WTC11 (cell line): ENCODE measurements at regions not wholly inside any gene's neighbourhood (a gene's known extent, or its start where the extent isn't known, plus 50 kb on each side); places are given as distances from the start of the nearest gene placed in this dataset.

Experiments used
- CREB1 ChIP-seq: sonication (generic); formaldehyde crosslinking; IDR thresholded peaks from 2 replicates; pipeline ENCODE4 v1.8.0; 2023; ENCODE audit warnings: mild to moderate bottlenecking, missing genetic modification reagents
- TF ChIP-seq, protein P1 (sequence below): fragments of 200-600 bp; IDR thresholded peaks from 2 replicates; pipeline ENCODE4 v1.8.0; 2022; ENCODE audit warnings: antibody characterized with exemption
- TF ChIP-seq, protein P2 (sequence below): sonication (generic); formaldehyde crosslinking; IDR thresholded peaks from 2 replicates; pipeline ENCODE4 v1.8.0; 2022; ENCODE audit warnings: mild to moderate bottlenecking, missing genetic modification reagents

DNA sequence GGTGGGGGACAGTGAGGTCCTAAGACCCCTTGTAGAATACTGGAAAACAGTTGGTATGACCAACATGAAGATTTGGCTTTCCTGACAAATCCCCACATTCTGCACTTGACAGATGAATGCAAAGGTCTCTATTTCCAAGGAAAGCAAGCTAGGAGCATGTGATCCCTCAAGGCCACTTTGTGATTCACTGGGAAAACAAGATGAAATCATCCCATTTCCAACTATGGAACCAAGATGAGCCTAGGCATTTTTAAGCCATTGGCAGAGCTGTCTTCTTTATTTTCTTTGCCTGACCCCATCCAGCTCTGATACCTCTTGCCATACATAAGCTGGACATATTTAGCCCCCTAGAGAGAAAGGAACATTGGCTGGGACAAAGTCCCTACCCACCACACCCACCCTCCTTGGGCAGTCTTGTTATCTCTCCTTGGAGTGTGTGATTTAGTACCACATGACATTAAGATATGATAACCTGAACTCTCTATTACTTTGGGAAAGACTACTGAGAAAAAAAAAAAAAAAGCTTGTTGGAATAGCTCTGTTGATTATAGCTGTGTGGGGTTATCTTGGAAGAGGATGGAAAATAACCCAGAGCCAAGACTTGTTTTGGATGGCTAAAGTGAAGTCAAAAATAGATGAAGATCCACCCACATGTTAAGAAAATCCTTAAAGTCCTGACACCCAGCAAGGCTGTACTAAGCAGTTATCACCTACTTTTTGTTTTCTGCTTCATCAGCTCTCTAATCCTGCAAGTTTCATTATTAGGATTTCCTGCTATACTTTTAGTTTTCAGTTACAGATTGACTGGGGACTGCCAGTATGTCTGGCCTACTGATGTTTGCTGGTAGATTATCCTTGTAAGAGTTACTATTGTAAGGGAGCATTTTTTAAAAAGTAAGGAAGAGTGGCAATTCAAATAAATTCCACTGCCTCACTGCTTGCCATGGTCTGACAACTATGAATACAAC, 90.1 kb upstream of the PREP start:
- TF ChIP-seq, protein P1, sequence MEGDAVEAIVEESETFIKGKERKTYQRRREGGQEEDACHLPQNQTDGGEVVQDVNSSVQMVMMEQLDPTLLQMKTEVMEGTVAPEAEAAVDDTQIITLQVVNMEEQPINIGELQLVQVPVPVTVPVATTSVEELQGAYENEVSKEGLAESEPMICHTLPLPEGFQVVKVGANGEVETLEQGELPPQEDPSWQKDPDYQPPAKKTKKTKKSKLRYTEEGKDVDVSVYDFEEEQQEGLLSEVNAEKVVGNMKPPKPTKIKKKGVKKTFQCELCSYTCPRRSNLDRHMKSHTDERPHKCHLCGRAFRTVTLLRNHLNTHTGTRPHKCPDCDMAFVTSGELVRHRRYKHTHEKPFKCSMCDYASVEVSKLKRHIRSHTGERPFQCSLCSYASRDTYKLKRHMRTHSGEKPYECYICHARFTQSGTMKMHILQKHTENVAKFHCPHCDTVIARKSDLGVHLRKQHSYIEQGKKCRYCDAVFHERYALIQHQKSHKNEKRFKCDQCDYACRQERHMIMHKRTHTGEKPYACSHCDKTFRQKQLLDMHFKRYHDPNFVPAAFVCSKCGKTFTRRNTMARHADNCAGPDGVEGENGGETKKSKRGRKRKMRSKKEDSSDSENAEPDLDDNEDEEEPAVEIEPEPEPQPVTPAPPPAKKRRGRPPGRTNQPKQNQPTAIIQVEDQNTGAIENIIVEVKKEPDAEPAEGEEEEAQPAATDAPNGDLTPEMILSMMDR = no peak
- TF ChIP-seq, protein P2, sequence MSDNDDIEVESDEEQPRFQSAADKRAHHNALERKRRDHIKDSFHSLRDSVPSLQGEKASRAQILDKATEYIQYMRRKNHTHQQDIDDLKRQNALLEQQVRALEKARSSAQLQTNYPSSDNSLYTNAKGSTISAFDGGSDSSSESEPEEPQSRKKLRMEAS = no peak
- TF ChIP-seq CREB1 (CRISPR knock-in tag) = no peak
